ENCODE measurements at regions not wholly inside any gene's neighbourhood (a gene's known extent, or its start where the extent isn't known, plus 50 kb on each side); places are given as distances from the start of the nearest gene placed in this dataset.

- Histone ChIP-seq H3K9me3 (ENCODE audit: low read depth, low read length, poor library complexity, severe bottlenecking) (no peaks in the 10 kb centered on the region), H3K36me3 (ENCODE audit: insufficient read depth, low read length, poor library complexity, severe bottlenecking) (no peaks in the 10 kb centered on the region), H3K4me1 (ENCODE audit: insufficient read depth, low read length, poor library complexity, severe bottlenecking) (peaks cover 12% of the 10 kb centered on the region), H3K27ac (ENCODE audit: low read depth, low read length, poor library complexity, severe bottlenecking) (no peak overlapping the region), H3K4me3 (ENCODE audit: low read depth, low read length, poor library complexity, severe bottlenecking) (no peak overlapping the region), H3K27me3 (replicated peaks; ENCODE audit: insufficient read depth, low read depth, low read length, poor library complexity) (no peaks in the 10 kb centered on the region)
- CTCF ChIA-PET, result no interaction called here
- no peak for TF ChIP-seq EZH2 (IDR thresholded peaks at IDR 0.05; ENCODE audit: borderline replicate concordance, low read depth, low read length, poor library complexity, severe bottlenecking)
- TF ChIP-seq CTCF (conservative IDR thresholded peaks at IDR 0.05; ENCODE audit: low read depth, low read length), result no peak
- BruUV-seq (replicated peaks), result no TSS peak
- no peak for DNase-seq (ENCODE audit: low spot score)
- POLR2A ChIA-PET (ENCODE audit: low non-redundant PET), result no interaction called here
- intact Hi-C loops (cut with micrococcal nuclease; ENCODE audit: unreplicated experiment), result no loop called here
These were observed 114.3 kb downstream of the C1D start for GRCh38 chr2:67948506-67948905.

GRCh38 chr2:67950018-67950417, 112.8 kb downstream of the C1D start:
- POLR2A ChIA-PET (ENCODE audit: low non-redundant PET), result no interaction called here
- DNase-seq (ENCODE audit: low spot score), result no peak
- TF ChIP-seq CTCF (conservative IDR thresholded peaks at IDR 0.05; ENCODE audit: low read depth, low read length) (no peak), EZH2 (IDR thresholded peaks at IDR 0.05; ENCODE audit: borderline replicate concordance, low read depth, low read length, poor library complexity, severe bottlenecking) (no peak)
- intact Hi-C loops (cut with micrococcal nuclease; ENCODE audit: unreplicated experiment), result no loop called here
- H3K27ac ChIP-seq (ENCODE audit: low read depth, low read length, poor library complexity, severe bottlenecking), result no peak overlapping the region
- no peak overlapping the region for H3K4me3 ChIP-seq (ENCODE audit: low read depth, low read length, poor library complexity, severe bottlenecking)
- no peaks in the 10 kb centered on the region for H3K27me3 ChIP-seq (replicated peaks; ENCODE audit: insufficient read depth, low read depth, low read length, poor library complexity)
- BruUV-seq (replicated peaks), result no TSS peak
- H3K9me3 ChIP-seq (ENCODE audit: low read depth, low read length, poor library complexity, severe bottlenecking), result no peaks in the 10 kb centered on the region
- no peaks in the 10 kb centered on the region for H3K36me3 ChIP-seq (ENCODE audit: insufficient read depth, low read length, poor library complexity, severe bottlenecking)
- CTCF ChIA-PET, result no interaction called here
- H3K4me1 ChIP-seq (ENCODE audit: insufficient read depth, low read length, poor library complexity, severe bottlenecking), result peaks cover 12% of the 10 kb centered on the region

- H3K9me3 ChIP-seq (ENCODE audit: low read depth, low read length, poor library complexity, severe bottlenecking), result no peaks in the 10 kb centered on the region
- no peaks in the 10 kb centered on the region for H3K27me3 ChIP-seq (replicated peaks; ENCODE audit: insufficient read depth, low read depth, low read length, poor library complexity)
- no TSS peak for BruUV-seq (replicated peaks)
- peaks cover 12% of the 10 kb centered on the region for H3K4me1 ChIP-seq (ENCODE audit: insufficient read depth, low read length, poor library complexity, severe bottlenecking)
- no peak overlapping the region for H3K4me3 ChIP-seq (ENCODE audit: low read depth, low read length, poor library complexity, severe bottlenecking)
- CTCF ChIA-PET, result no interaction called here
- no peak for DNase-seq (ENCODE audit: low spot score)
- TF ChIP-seq CTCF (conservative IDR thresholded peaks at IDR 0.05; ENCODE audit: low read depth, low read length) (no peak), EZH2 (IDR thresholded peaks at IDR 0.05; ENCODE audit: borderline replicate concordance, low read depth, low read length, poor library complexity, severe bottlenecking) (no peak)
- no peaks in the 10 kb centered on the region for H3K36me3 ChIP-seq (ENCODE audit: insufficient read depth, low read length, poor library complexity, severe bottlenecking)
- no peak overlapping the region for H3K27ac ChIP-seq (ENCODE audit: low read depth, low read length, poor library complexity, severe bottlenecking)
- POLR2A ChIA-PET (ENCODE audit: low non-redundant PET), result no interaction called here
- intact Hi-C loops (cut with micrococcal nuclease; ENCODE audit: unreplicated experiment), result no loop called here
These were observed 111.9 kb downstream of the C1D start for GRCh38 chr2:67950919-67951318.
